ENCODE measurements at regions not wholly inside any gene's neighbourhood (a gene's known extent, or its start where the extent isn't known, plus 50 kb on each side); places are given as distances from the start of the nearest gene placed in this dataset.

DNA sequence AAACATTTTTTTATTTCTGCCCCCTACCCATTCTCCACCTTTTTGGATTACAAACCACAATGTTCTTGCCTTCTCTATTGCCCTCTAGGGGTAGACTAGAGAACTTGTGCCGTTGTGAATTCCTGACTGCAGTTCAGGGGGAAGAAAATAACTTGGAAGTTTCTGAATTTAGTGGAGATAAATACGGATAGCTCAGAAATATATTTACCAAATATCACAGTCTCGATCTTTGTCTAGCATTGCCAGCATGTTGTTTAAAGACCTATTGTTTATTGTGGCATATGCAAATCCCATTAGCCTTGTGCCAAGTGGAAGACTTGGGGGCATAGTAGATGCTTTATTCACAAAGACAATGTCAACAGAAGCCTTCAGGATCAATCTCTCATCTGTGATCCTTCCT, 154.1 kb upstream of the MMS22L start:
- TF ChIP-seq, protein P1, sequence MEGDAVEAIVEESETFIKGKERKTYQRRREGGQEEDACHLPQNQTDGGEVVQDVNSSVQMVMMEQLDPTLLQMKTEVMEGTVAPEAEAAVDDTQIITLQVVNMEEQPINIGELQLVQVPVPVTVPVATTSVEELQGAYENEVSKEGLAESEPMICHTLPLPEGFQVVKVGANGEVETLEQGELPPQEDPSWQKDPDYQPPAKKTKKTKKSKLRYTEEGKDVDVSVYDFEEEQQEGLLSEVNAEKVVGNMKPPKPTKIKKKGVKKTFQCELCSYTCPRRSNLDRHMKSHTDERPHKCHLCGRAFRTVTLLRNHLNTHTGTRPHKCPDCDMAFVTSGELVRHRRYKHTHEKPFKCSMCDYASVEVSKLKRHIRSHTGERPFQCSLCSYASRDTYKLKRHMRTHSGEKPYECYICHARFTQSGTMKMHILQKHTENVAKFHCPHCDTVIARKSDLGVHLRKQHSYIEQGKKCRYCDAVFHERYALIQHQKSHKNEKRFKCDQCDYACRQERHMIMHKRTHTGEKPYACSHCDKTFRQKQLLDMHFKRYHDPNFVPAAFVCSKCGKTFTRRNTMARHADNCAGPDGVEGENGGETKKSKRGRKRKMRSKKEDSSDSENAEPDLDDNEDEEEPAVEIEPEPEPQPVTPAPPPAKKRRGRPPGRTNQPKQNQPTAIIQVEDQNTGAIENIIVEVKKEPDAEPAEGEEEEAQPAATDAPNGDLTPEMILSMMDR (IDR thresholded peaks at IDR 0.05): peak; percentile 85
- TF ChIP-seq SIN3A (IDR thresholded peaks at IDR 0.05; ENCODE audit: borderline replicate concordance, low read depth, low read length) (no peak), POLR2AphosphoS5 (IDR thresholded peaks at IDR 0.05; ENCODE audit: low read depth, low read length) (no peak), GATA2 (CRISPR knock-in tag; IDR thresholded peaks at IDR 0.05) (no peak), CHD2 (IDR thresholded peaks at IDR 0.05; ENCODE audit: low read length, partially characterized antibody) (no peak), NRF1 (IDR thresholded peaks at IDR 0.05; ENCODE audit: low read depth, low read length) (no peak), EP300 (IDR thresholded peaks at IDR 0.05; ENCODE audit: borderline replicate concordance in 1 of 2, low read depth in 1 of 2, low read length in 1 of 2) (no peak)
- TF ChIP-seq, protein P2, sequence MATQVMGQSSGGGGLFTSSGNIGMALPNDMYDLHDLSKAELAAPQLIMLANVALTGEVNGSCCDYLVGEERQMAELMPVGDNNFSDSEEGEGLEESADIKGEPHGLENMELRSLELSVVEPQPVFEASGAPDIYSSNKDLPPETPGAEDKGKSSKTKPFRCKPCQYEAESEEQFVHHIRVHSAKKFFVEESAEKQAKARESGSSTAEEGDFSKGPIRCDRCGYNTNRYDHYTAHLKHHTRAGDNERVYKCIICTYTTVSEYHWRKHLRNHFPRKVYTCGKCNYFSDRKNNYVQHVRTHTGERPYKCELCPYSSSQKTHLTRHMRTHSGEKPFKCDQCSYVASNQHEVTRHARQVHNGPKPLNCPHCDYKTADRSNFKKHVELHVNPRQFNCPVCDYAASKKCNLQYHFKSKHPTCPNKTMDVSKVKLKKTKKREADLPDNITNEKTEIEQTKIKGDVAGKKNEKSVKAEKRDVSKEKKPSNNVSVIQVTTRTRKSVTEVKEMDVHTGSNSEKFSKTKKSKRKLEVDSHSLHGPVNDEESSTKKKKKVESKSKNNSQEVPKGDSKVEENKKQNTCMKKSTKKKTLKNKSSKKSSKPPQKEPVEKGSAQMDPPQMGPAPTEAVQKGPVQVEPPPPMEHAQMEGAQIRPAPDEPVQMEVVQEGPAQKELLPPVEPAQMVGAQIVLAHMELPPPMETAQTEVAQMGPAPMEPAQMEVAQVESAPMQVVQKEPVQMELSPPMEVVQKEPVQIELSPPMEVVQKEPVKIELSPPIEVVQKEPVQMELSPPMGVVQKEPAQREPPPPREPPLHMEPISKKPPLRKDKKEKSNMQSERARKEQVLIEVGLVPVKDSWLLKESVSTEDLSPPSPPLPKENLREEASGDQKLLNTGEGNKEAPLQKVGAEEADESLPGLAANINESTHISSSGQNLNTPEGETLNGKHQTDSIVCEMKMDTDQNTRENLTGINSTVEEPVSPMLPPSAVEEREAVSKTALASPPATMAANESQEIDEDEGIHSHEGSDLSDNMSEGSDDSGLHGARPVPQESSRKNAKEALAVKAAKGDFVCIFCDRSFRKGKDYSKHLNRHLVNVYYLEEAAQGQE (IDR thresholded peaks at IDR 0.05; ENCODE audit: low read depth, low read length): no peak
